H1 (cell line): ENCODE measurements at regions not wholly inside any gene's neighbourhood (a gene's known extent, or its start where the extent isn't known, plus 50 kb on each side); places are given as distances from the start of the nearest gene placed in this dataset.
"Not testable (repeated sequence)": the region's sequence is repeated elsewhere in the genome, so short reads cannot be mapped to it uniquely, and the experiment has no call there.

Experiments used
- CTCF ChIA-PET: fragments of 300-600 bp; sonication (Branson Sonifier 250); formaldehyde crosslinking; loops from one replicate; lab custom pipeline; 2021; ENCODE audit not compliant: partially characterized antibody; lab: Charles Lee
- POLR2A ChIA-PET: fragments of 300-600 bp; sonication (Branson Sonifier 250); formaldehyde crosslinking; loops from one replicate; lab custom pipeline; 2021; ENCODE audit warnings: inconsistent platforms; ENCODE audit not compliant: partially characterized antibody; lab: Charles Lee
- DNase-seq, 2 experiments: peaks; one replicate each; pipeline versions ENCODE4 v3.0.0 to v3.0.0-alpha.2; 2010 to 2022; ENCODE audit warnings: low spot score in 2 of 2, low read depth in 1 of 2, mixed read lengths in 1 of 2
- FAIRE-seq: peaks from 2 replicates; lab custom pipeline; 2011; peaks lifted over from hg19 to GRCh38; lab: Jason Lieb, UNC
- H2AFZ ChIP-seq: 2 replicates; pipeline ENCODE4 v1.8.1; 2012; ENCODE audit warnings: low read length, inconsistent platforms
- H2AK5ac ChIP-seq: 2 replicates; pipeline ENCODE4 v1.6.1; 2013; ENCODE audit warnings: low read depth, low read length
- H2BK120ac ChIP-seq: replicated peaks from 2 replicates; pipeline ENCODE3; 2013; ENCODE audit warnings: low read depth, low read length, inconsistent platforms
- H2BK12ac ChIP-seq: 2 replicates; pipeline ENCODE4 v1.6.1; 2013; ENCODE audit warnings: low read depth, low read length
- H2BK15ac ChIP-seq: 2 replicates; pipeline ENCODE4 v1.6.1; 2013; ENCODE audit warnings: low read length
- H2BK20ac ChIP-seq: 2 replicates; pipeline ENCODE4 v1.6.1; 2013; ENCODE audit warnings: low read length
- H2BK5ac ChIP-seq: 2 replicates; pipeline ENCODE4 v1.6.1; 2013; ENCODE audit warnings: low read depth, low read length
- H3K14ac ChIP-seq: 2 replicates; pipeline ENCODE4 v1.6.1; 2013; ENCODE audit warnings: inconsistent platforms; ENCODE audit not compliant: insufficient read length
- H3K18ac ChIP-seq: 2 replicates; pipeline ENCODE4 v1.6.1; 2013; ENCODE audit warnings: low read length; ENCODE audit errors: extremely low read depth
- H3K23ac ChIP-seq: 2 replicates; pipeline ENCODE4 v1.6.1; 2013; ENCODE audit warnings: inconsistent platforms; ENCODE audit not compliant: insufficient read length
- H3K23me2 ChIP-seq: 2 replicates; pipeline ENCODE4 v1.6.1; 2013; ENCODE audit warnings: low read depth, low read length
- H3K27ac ChIP-seq: 2 replicates; pipeline ENCODE4 v1.6.1; 2011; ENCODE audit warnings: low read depth, low read length, inconsistent platforms
- H3K27me3 ChIP-seq, 4 experiments: replicated peaks in 1 of 4; 1 replicate in 1 of 4; 2 replicates in 3 of 4; pipeline versions ENCODE4 v1.6.1 to v1.8.1; 2011 to 2013; ENCODE audit warnings: low read length in 3 of 4, mild to moderate bottlenecking in 3 of 4, inconsistent platforms in 2 of 4, mixed read lengths in 2 of 4, moderate library complexity in 1 of 4; ENCODE audit not compliant: control insufficient read depth in 3 of 4, insufficient read depth in 3 of 4; ENCODE audit errors: extremely low read depth in 1 of 4
- H3K36me3 ChIP-seq, 4 experiments: 2 replicates each; pipeline versions ENCODE4 v1.6.1 to v1.8.1; 2011 to 2013; ENCODE audit warnings: mild to moderate bottlenecking in 4 of 4, low read length in 3 of 4, moderate library complexity in 2 of 4, control low read depth in 1 of 4, inconsistent platforms in 1 of 4; ENCODE audit not compliant: insufficient read depth in 4 of 4, control insufficient read depth in 2 of 4
- H3K4ac ChIP-seq: replicated peaks from 2 replicates; pipeline ENCODE3; 2013; ENCODE audit warnings: low read length, low read depth, mixed read lengths, inconsistent platforms; ENCODE audit not compliant: insufficient read length
- H3K4me1 ChIP-seq, 4 experiments: replicated peaks in 1 of 4; 1 replicate in 1 of 4; 2 replicates in 3 of 4; pipeline versions ENCODE4 v1.6.1 to v1.8.1; 2011 to 2013; ENCODE audit warnings: low read length in 3 of 4, inconsistent platforms in 2 of 4, mixed read lengths in 1 of 4; ENCODE audit not compliant: insufficient read depth in 4 of 4, control insufficient read depth in 3 of 4
- H3K4me2 ChIP-seq, 2 experiments: 2 replicates each; pipeline versions ENCODE4 v1.6.1 to v1.8.1; 2011 to 2013; ENCODE audit warnings: low read depth in 2 of 2, low read length in 2 of 2, control low read depth in 1 of 2, inconsistent platforms in 1 of 2, mild to moderate bottlenecking in 1 of 2; ENCODE audit not compliant: insufficient read depth in 1 of 2
- H3K4me3 ChIP-seq, 4 experiments: fragments of 200-600, 300-600 bp in 1 of 4; sonication (generic), shearing (Covaris generic), sonication (Bioruptor Twin) in 1 of 4; 2 replicates each; pipeline versions ENCODE4 v1.5.1 to v1.8.1; 2011 to 2016; ENCODE audit warnings: low read length in 4 of 4, low read depth in 3 of 4, control low read depth in 2 of 4, inconsistent platforms in 2 of 4, mild to moderate bottlenecking in 2 of 4, mixed read lengths in 1 of 4, moderate library complexity in 1 of 4; ENCODE audit not compliant: insufficient read depth in 2 of 4; ENCODE audit errors: extremely low read depth in 1 of 4
- H3K56ac ChIP-seq: replicated peaks from 2 replicates; pipeline ENCODE3; 2013; ENCODE audit warnings: low read depth, mild to moderate bottlenecking, mixed read lengths, low read length, inconsistent platforms; ENCODE audit not compliant: insufficient read length
- H3K79me1 ChIP-seq: 2 replicates; pipeline ENCODE4 v1.6.1; 2013; ENCODE audit warnings: low read depth, low read length, control low read depth
- H3K79me2 ChIP-seq, 2 experiments: 2 replicates each; pipeline versions ENCODE4 v1.6.1 to v1.8.1; 2012 to 2013; ENCODE audit warnings: low read length in 2 of 2, mild to moderate bottlenecking in 2 of 2, inconsistent platforms in 1 of 2; ENCODE audit not compliant: insufficient read depth in 2 of 2, control insufficient read depth in 1 of 2
- H3K9ac ChIP-seq, 4 experiments: replicated peaks in 1 of 4; 1 replicate in 1 of 4; 2 replicates in 3 of 4; pipeline versions ENCODE4 v1.6.1 to v1.8.1; 2011 to 2013; ENCODE audit warnings: low read depth in 3 of 4, low read length in 3 of 4, control low read depth in 2 of 4, mild to moderate bottlenecking in 2 of 4, moderate library complexity in 2 of 4, inconsistent platforms in 1 of 4; ENCODE audit errors: extremely low read depth in 1 of 4
- H3K9me3 ChIP-seq, 2 experiments: 2 replicates each; pipeline versions ENCODE4 v1.6.1 to v1.8.1; 2012 to 2013; ENCODE audit warnings: mild to moderate bottlenecking in 2 of 2, moderate library complexity in 2 of 2, control low read depth in 1 of 2, inconsistent platforms in 1 of 2, low read depth in 1 of 2, low read length in 1 of 2, mixed read lengths in 1 of 2; ENCODE audit not compliant: insufficient read depth in 2 of 2
- H4K20me1 ChIP-seq, 2 experiments: replicated peaks in 1 of 2; 2 replicates each; pipeline versions ENCODE3 to v1.8.1; 2011 to 2013; ENCODE audit warnings: inconsistent platforms in 2 of 2, low read length in 2 of 2, mild to moderate bottlenecking in 1 of 2; ENCODE audit not compliant: insufficient read depth in 2 of 2, control insufficient read depth in 1 of 2
- H4K5ac ChIP-seq: 2 replicates; pipeline ENCODE4 v1.6.1; 2013; ENCODE audit warnings: low read length, low read depth, mixed read lengths, inconsistent platforms; ENCODE audit not compliant: insufficient read length
- H4K8ac ChIP-seq: 2 replicates; pipeline ENCODE4 v1.8.0; 2013; ENCODE audit warnings: mild to moderate bottlenecking, moderate library complexity, low read length, inconsistent platforms; ENCODE audit not compliant: insufficient read depth; ENCODE audit errors: extremely low read depth
- H4K91ac ChIP-seq: replicated peaks from 2 replicates; pipeline ENCODE3; 2013; ENCODE audit warnings: low read length, mixed read lengths, inconsistent platforms; ENCODE audit not compliant: insufficient read length
- WGBS, 2 experiments: shearing (Covaris generic) in 1 of 2; methylation state at CpG; one replicate each; pipeline versions ENCODE4 v1.1.6 to v1.1.7; 2013 to 2015; ENCODE audit warnings: low lambda C conversion rate in 2 of 2, mixed read lengths in 2 of 2, inconsistent platforms in 1 of 2, low coverage in 1 of 2, missing lambda C conversion rate in 1 of 2; ENCODE audit not compliant: insufficient replicate concordance in 2 of 2, insufficient coverage in 1 of 2, insufficient read length in 1 of 2; ENCODE audit errors: extremely low coverage in 1 of 2, missing lambda C conversion rate in 1 of 2; 5-methylcytosine and 5-hydroxymethylcytosine counted together

GRCh38 chr11:45403521-45403920 is 117.4 kb upstream of the SYT13 start:
- not testable (repeated sequence) for H3K4me2 ChIP-seq, H3K79me1 ChIP-seq, H3K56ac ChIP-seq, H2BK20ac ChIP-seq, H3K23me2 ChIP-seq, H3K4me3 ChIP-seq, H3K23ac ChIP-seq, H4K20me1 ChIP-seq, H2AFZ ChIP-seq, H3K79me2 ChIP-seq, H3K9ac ChIP-seq, H2BK15ac ChIP-seq, H2BK5ac ChIP-seq, H3K9me3 ChIP-seq, FAIRE-seq, H2BK120ac ChIP-seq, H3K27me3 ChIP-seq, H4K91ac ChIP-seq, H3K4ac ChIP-seq, DNase-seq, H2BK12ac ChIP-seq, H3K27ac ChIP-seq, H3K36me3 ChIP-seq, H3K18ac ChIP-seq, H3K14ac ChIP-seq, H3K4me1 ChIP-seq, H4K5ac ChIP-seq, H2AK5ac ChIP-seq, H4K8ac ChIP-seq
- 80% methylated on average over 1 of the region's 1 CpG; no CpG with 5 or more reads in 1 of the 2 experiments for WGBS, 2 experiments
- POLR2A ChIA-PET: interaction anchor here (1.5 kb wide), 1 partner anchor 9 kb away, joined by 5 read pairs; no protein-coding TSS in a partner anchor
- CTCF ChIA-PET: interaction anchor here (0.6 to 2.8 kb wide), 6 partner anchors 9 to 193 kb away, joined by 3 to 13 read pairs (median 4); no protein-coding TSS in a partner anchor
